GM10266 (cell line): ENCODE measurements at regions not wholly inside any gene's neighbourhood (a gene's known extent, or its start where the extent isn't known, plus 50 kb on each side); places are given as distances from the start of the nearest gene placed in this dataset.
"Not testable (repeated sequence)": the region's sequence is repeated elsewhere in the genome, so short reads cannot be mapped to it uniquely, and the experiment has no call there.

Source experiments
- DNase-seq: peaks from one replicate; pipeline ENCODE4 v3.0.0; 2012; ENCODE audit errors: extremely low spot score
- TF ChIP-seq, protein P1 (sequence below): IDR thresholded peaks from 2 replicates; pipeline ENCODE4 v1.5.1; 2012; ENCODE audit warnings: mild to moderate bottlenecking, low read depth; ENCODE audit not compliant: control insufficient read depth, insufficient read depth; ENCODE audit errors: missing control alignments

DNA sequence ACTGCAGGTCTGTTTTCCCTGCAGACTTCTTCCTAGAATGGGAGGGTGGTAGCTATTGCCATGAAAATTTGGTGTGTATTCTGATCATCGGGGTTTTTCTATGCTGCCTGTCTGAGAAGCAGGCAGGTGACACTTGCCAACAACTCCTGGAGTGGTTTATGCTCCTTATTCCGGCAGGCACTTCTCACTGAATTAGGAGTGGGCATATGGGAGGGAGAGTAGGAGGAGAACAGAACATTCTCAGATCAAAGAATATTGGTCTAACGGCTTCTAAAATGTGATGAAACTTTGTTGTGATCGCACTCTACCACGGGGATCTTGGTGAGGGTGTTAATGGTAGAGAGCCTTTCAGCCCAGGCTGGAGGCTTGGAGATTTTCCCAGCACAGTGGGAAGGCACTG, 480.8 kb downstream of the PLCL1 start:
- TF ChIP-seq, protein P1, sequence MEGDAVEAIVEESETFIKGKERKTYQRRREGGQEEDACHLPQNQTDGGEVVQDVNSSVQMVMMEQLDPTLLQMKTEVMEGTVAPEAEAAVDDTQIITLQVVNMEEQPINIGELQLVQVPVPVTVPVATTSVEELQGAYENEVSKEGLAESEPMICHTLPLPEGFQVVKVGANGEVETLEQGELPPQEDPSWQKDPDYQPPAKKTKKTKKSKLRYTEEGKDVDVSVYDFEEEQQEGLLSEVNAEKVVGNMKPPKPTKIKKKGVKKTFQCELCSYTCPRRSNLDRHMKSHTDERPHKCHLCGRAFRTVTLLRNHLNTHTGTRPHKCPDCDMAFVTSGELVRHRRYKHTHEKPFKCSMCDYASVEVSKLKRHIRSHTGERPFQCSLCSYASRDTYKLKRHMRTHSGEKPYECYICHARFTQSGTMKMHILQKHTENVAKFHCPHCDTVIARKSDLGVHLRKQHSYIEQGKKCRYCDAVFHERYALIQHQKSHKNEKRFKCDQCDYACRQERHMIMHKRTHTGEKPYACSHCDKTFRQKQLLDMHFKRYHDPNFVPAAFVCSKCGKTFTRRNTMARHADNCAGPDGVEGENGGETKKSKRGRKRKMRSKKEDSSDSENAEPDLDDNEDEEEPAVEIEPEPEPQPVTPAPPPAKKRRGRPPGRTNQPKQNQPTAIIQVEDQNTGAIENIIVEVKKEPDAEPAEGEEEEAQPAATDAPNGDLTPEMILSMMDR = no peak

GRCh38 chr2:198283146-198283545, 478.8 kb downstream of the PLCL1 start:
- no peak for DNase-seq
- TF ChIP-seq, protein P1 = no peak

More for the DNA sequence above, 480.8 kb downstream of the PLCL1 start:
- DNase-seq = no peak

GRCh38 chr2:198282061-198282460, 477.7 kb downstream of the PLCL1 start:
- TF ChIP-seq, protein P1 = no peak

DNA sequence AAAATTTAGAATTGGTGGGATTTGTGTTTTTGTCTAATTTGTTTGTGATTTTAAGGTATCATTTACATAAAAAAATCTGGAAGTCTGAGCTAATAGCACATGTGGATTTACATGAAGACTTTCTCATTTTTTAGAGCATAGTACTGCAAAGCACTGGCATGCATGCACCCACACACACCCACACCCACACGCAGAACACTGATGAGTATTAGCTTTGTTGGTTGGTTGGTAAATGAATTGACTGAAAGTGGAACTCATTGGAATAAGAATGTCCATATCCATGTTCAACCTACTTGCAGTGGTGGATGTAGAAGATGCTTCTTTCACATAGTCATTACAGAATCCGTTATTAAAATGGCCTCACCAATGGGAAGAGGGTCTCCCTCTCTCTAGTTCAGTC, 475.8 kb downstream of the PLCL1 start:
- TF ChIP-seq, protein P1 = no peak

More at GRCh38 chr2:198282061-198282460, 477.7 kb downstream of the PLCL1 start:
- DNase-seq = no peak

DNA sequence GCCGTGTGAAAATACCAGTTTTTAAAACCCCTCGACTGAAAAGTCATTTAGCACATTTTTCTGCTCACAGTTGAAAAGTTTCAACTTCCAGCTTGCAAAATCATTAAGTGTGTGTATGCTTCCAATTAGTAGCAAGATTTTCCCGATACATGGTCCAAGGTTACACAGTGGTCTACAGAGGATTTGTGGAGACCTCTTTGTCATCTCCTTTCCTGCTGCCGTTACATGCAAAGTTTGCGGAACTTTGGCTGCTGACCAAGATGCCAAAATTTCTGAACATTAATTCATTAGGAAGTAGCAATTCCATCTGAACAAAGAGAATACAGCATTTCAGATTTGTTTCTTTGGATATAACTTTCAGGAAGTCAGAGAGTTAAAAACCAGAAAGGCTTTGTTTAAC, 474.6 kb downstream of the PLCL1 start:
- DNase-seq = no peak
- TF ChIP-seq, protein P1 = no peak

More for the DNA sequence above, 475.8 kb downstream of the PLCL1 start:
- DNase-seq = no peak

DNA sequence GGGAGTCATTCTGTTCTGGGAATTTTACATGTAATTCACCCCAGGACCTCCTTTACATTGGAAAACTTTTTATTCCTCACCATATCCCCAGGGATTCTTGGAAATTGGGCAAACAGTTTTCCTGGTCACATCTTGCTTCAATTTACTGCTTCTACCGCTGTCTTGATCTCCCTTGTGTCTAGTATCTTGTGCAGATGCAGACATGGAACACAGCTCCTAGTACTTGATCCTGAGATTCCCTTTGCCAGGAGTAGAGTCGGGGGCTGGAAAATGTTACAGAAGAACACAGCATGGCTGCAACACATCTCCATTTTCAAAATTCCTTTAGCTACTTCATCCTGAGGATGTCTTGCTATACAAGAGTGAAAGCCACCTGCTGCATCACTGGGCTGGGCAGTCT, 472.8 kb downstream of the PLCL1 start:
- TF ChIP-seq, protein P1 = no peak
- DNase-seq = no peak

- TF ChIP-seq, protein P1 = no peak
- no peak for DNase-seq
These were observed 469.3 kb downstream of the PLCL1 start for GRCh38 chr2:198273660-198274059.

DNA sequence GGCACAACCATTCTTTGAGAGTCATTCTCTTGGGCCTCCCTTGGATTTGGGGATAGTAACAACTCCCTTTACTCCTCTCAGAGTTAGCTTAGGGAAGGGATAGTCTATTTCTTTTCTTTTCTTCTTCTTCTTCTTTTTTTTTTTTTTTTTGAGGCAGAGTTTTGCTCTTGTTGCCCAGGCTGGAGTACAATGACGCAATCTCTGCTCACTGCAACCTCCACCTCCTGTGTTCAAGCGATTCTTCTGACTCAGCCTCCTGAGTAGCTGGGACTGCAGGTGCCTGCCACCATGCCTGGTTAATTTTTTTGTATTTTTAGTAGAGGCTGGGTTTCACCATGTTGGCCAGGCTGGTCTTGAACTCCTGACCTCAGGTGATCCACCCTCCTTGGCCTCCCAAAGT, 465.8 kb downstream of the PLCL1 start:
- not testable (repeated sequence) for DNase-seq
